A549 (cell line): ENCODE measurements at regions not wholly inside any gene's neighbourhood (a gene's known extent, or its start where the extent isn't known, plus 50 kb on each side); places are given as distances from the start of the nearest gene placed in this dataset.

ENCODE experiments used
- ATAC-seq, 2 experiments: fragments of 200-7000 bp in 1 of 2; fragments of >200 bp in 1 of 2; cut with Nextera tagmentation in 1 of 2; cut with Tn5 transposase in 1 of 2; 3 replicates each; pipeline versions ENCODE4 v1.8.0 to v1.9.1; 2018 to 2020; ENCODE audit warnings: mild to moderate bottlenecking in 1 of 2, moderate library complexity in 1 of 2
- CTCF ChIA-PET: fragments of 300-600 bp; sonication (Branson Sonifier 250); formaldehyde crosslinking; extraction: SDS; loops from one replicate; lab custom pipeline; 2021; ENCODE audit warnings: antibody characterized with exemption, inconsistent platforms; lab: Yijun Ruan, JAX
- POLR2A ChIA-PET: fragments of 350-600 bp; formaldehyde crosslinking; extraction: SDS; loops from one replicate; lab custom pipeline; 2021; ENCODE audit warnings: antibody characterized with exemption, inconsistent platforms; lab: Yijun Ruan, JAX
- DNase-seq, 2 experiments: peaks; one replicate each; pipeline versions ENCODE4 v3.0.0 to v3.0.0-alpha.2; 2011 to 2016; ENCODE audit warnings: low read depth in 1 of 2, low spot score in 1 of 2
- FAIRE-seq: peaks from 2 replicates; lab custom pipeline; 2011; peaks lifted over from hg19 to GRCh38; lab: Jason Lieb, UNC
- H3K27ac ChIP-seq, 2 experiments: fragments of >200 bp; sonication (Bioruptor Twin); formaldehyde crosslinking; 3 replicates each; pipeline ENCODE4 v1.5.1; 2016 to 2017
- H3K4me1 ChIP-seq: fragments of >200 bp; sonication (Bioruptor Twin); formaldehyde crosslinking; 3 replicates; pipeline ENCODE4 v1.6.1; 2016
- H3K4me2 ChIP-seq: fragments of >200 bp; sonication (Bioruptor Twin); formaldehyde crosslinking; 3 replicates; pipeline ENCODE4 v1.6.1; 2016
- H3K4me3 ChIP-seq: fragments of >200 bp; sonication (Bioruptor Twin); formaldehyde crosslinking; 3 replicates; pipeline ENCODE4 v1.5.1; 2016
- H3K9me3 ChIP-seq: fragments of >200 bp; sonication (Bioruptor Twin); formaldehyde crosslinking; 3 replicates; pipeline ENCODE4 v1.6.1; 2016
- ATOH8 ChIP-seq: fragments of 250-450 bp; sonication (Bioruptor Pico); IDR thresholded peaks from 2 replicates; pipeline ENCODE4 v1.5.0; 2020; ENCODE audit warnings: low read depth, mild to moderate bottlenecking, moderate library complexity
- CBX8 ChIP-seq: fragments of 200-600 bp; sonication (generic); IDR thresholded peaks from 2 replicates; pipeline ENCODE4 v1.6.1; 2016
- CTCF ChIP-seq: fragments of >200 bp; sonication (Bioruptor Twin); formaldehyde crosslinking; IDR thresholded peaks from 3 replicates; pipeline ENCODE4 v1.5.1; 2016
- EHF ChIP-seq: fragments of 250-450 bp; sonication (Bioruptor Pico); IDR thresholded peaks from 2 replicates; pipeline ENCODE4 v1.5.0; 2020; ENCODE audit warnings: mild to moderate bottlenecking
- ESRRA ChIP-seq: fragments of 150-350 bp; IDR thresholded peaks from 2 replicates; pipeline ENCODE4 v1.6.1; 2014; ENCODE audit warnings: mild to moderate bottlenecking, low read length, borderline replicate concordance
- FOSB ChIP-seq: fragments of 250-450 bp; sonication (Bioruptor Pico); IDR thresholded peaks from 2 replicates; pipeline ENCODE4 v1.5.0; 2020; ENCODE audit warnings: mild to moderate bottlenecking, moderate library complexity
- FOSL2 ChIP-seq, 2 experiments: fragments of 450-650 bp in 1 of 2; fragments of >200 bp in 1 of 2; sonication (Bioruptor Twin) in 1 of 2; formaldehyde crosslinking; IDR thresholded peaks; 2 replicates each; pipeline versions ENCODE4 v1.5.0 to v1.6.1; 2016 to 2020; ENCODE audit warnings: mild to moderate bottlenecking in 1 of 2, moderate library complexity in 1 of 2
- FOXS1 ChIP-seq: fragments of 250-450 bp; sonication (Bioruptor Pico); IDR thresholded peaks from 2 replicates; pipeline ENCODE4 v1.5.0; 2020; ENCODE audit warnings: mild to moderate bottlenecking, moderate library complexity
- HDAC2 ChIP-seq: fragments of 200-600 bp; sonication (generic); IDR thresholded peaks from 2 replicates; pipeline ENCODE4 v1.6.1; 2016
- HES2 ChIP-seq: fragments of >200 bp; sonication (Bioruptor Twin); formaldehyde crosslinking; IDR thresholded peaks from 2 replicates; pipeline ENCODE4 v1.6.1; 2016
- HMGXB4 ChIP-seq: fragments of 250-450 bp; sonication (Bioruptor Pico); IDR thresholded peaks from 2 replicates; pipeline ENCODE4 v1.5.0; 2021; ENCODE audit warnings: mild to moderate bottlenecking, moderate library complexity, borderline replicate concordance
- JUNB ChIP-seq: fragments of >200 bp; sonication (Bioruptor Twin); formaldehyde crosslinking; IDR thresholded peaks from 2 replicates; pipeline ENCODE4 v1.6.1; 2016
- KDM5A ChIP-seq: fragments of 200-600 bp; sonication (generic); IDR thresholded peaks from 2 replicates; pipeline ENCODE4 v1.6.1; 2016; ENCODE audit warnings: antibody characterized with exemption, mild to moderate bottlenecking
- MAZ ChIP-seq: fragments of 150-350 bp; IDR thresholded peaks from 2 replicates; pipeline ENCODE4 v1.6.1; 2014; ENCODE audit warnings: antibody characterized with exemption, low read depth, low read length, borderline replicate concordance
- NR3C1 ChIP-seq: fragments of >200 bp; sonication (Bioruptor Twin); formaldehyde crosslinking; IDR thresholded peaks from 3 replicates; pipeline ENCODE4 v1.6.1; 2017
- RCOR1 ChIP-seq: fragments of 150-350 bp; IDR thresholded peaks from 2 replicates; pipeline ENCODE4 v1.6.1; 2014; ENCODE audit warnings: antibody characterized with exemption, low read length, low read depth
- REST ChIP-seq: fragments of 200-600 bp; sonication (generic); IDR thresholded peaks from 2 replicates; pipeline ENCODE4 v1.6.1; 2016; ENCODE audit warnings: antibody characterized with exemption, mild to moderate bottlenecking, moderate library complexity
- SMC3 ChIP-seq: fragments of >200 bp; sonication (Bioruptor Twin); formaldehyde crosslinking; IDR thresholded peaks from 3 replicates; pipeline ENCODE4 v1.6.1; 2018; ENCODE audit warnings: inconsistent platforms
- TP53 ChIP-seq: fragments of 250-450 bp; sonication (Bioruptor Pico); IDR thresholded peaks from 2 replicates; pipeline ENCODE4 v1.5.0; 2021; ENCODE audit warnings: mild to moderate bottlenecking, moderate library complexity
- USF2 ChIP-seq: fragments of 450-650 bp; IDR thresholded peaks from 2 replicates; pipeline ENCODE4 v1.6.1; 2014; ENCODE audit warnings: antibody characterized with exemption
- ZC3H11A ChIP-seq: fragments of 450-650 bp; IDR thresholded peaks from 2 replicates; pipeline ENCODE4 v1.6.1; 2014; ENCODE audit warnings: antibody characterized with exemption, mild to moderate bottlenecking
- ZFP36 ChIP-seq: fragments of 450-650 bp; IDR thresholded peaks from 2 replicates; pipeline ENCODE4 v1.6.1; 2014; ENCODE audit warnings: borderline replicate concordance; ENCODE audit not compliant: partially characterized antibody
- whole genome bisulfite sequencing: methylation state at CpG from one replicate; pipeline ENCODE4 v1.1.6; 2017; ENCODE audit errors: missing lambda C conversion rate; 5-methylcytosine and 5-hydroxymethylcytosine counted together

GRCh38 chr16:63841271-63841670 is 1280.6 kb downstream of the CDH11 start (continued):
- no peak for TF ChIP-seq CTCF
- TF ChIP-seq FOXS1 = no peak
- no peak for TF ChIP-seq HMGXB4 (CRISPR knock-in tag)
- no peak for TF ChIP-seq FOSB (CRISPR knock-in tag)
- no peak for TF ChIP-seq ATOH8 (CRISPR knock-in tag)
- no peak for TF ChIP-seq RCOR1
- no peak for TF ChIP-seq EHF (CRISPR knock-in tag)
- TF ChIP-seq ZC3H11A = no peak
- TF ChIP-seq, all 56 proteins: peak for 0

- Histone ChIP-seq H3K4me1 (no peaks in the 10 kb centered on the region), H3K9me3 (no peaks in the 10 kb centered on the region), H3K4me3 (no peak overlapping the region), H3K27ac (no peak overlapping the region), H3K4me2 (no peak overlapping the region)
- no peak for ATAC-seq
- no peak for TF ChIP-seq TP53 (CRISPR knock-in tag)
- no peak for TF ChIP-seq HES2
- TF ChIP-seq MAZ = no peak
- no peak for TF ChIP-seq SMC3
- no peak for TF ChIP-seq ZFP36
- no peak for TF ChIP-seq NR3C1
- no peak for TF ChIP-seq USF2
- TF ChIP-seq EHF (CRISPR knock-in tag) = no peak
- no peak for TF ChIP-seq CBX8
- TF ChIP-seq FOSL2 (IDR thresholded peaks at IDR 0.05) = no peak
- TF ChIP-seq FOSL2 (CRISPR knock-in tag; IDR thresholded peaks at IDR 0.05) = no peak
- no peak for TF ChIP-seq JUNB
- TF ChIP-seq HDAC2 = no peak
- no peak for TF ChIP-seq KDM5A
- TF ChIP-seq REST = no peak
- TF ChIP-seq CTCF = no peak
- no peak for TF ChIP-seq ZC3H11A
- TF ChIP-seq ESRRA = no peak
- CTCF ChIA-PET = no interaction called here
- no peak for FAIRE-seq
- POLR2A ChIA-PET = no interaction called here
- DNase-seq = no peak
- 1% methylated on average over 3 of the region's 3 CpGs for WGBS
Measured at GRCh38 chr16:63830061-63830460, 1291.8 kb downstream of the CDH11 start.
